HAP-1 (cell line): ENCODE measurements at regions not wholly inside any gene's neighbourhood (a gene's known extent, or its start where the extent isn't known, plus 50 kb on each side); places are given as distances from the start of the nearest gene placed in this dataset.

Source experiments
- DNase-seq, 2 experiments: peaks; one replicate each; pipeline ENCODE4 v3.0.0-alpha.2; 2016 to 2020; ENCODE audit warnings: low spot score in 2 of 2
- H3K27me3 ChIP-seq: fragments of 250-450 bp; sonication (Bioruptor Pico); 2 replicates; pipeline ENCODE4 v1.5.1; 2020; ENCODE audit warnings: low read depth, mild to moderate bottlenecking, moderate library complexity
- H3K36me3 ChIP-seq: fragments of 250-450 bp; sonication (Bioruptor Pico); replicated peaks from 2 replicates; pipeline ENCODE4 v1.5.1; 2020; ENCODE audit warnings: mild to moderate bottlenecking
- H3K4me1 ChIP-seq: fragments of 250-450 bp; sonication (Bioruptor Pico); 2 replicates; pipeline ENCODE4 v1.5.1; 2020; ENCODE audit warnings: mild to moderate bottlenecking
- H3K4me3 ChIP-seq: fragments of 250-450 bp; sonication (Bioruptor Pico); 2 replicates; pipeline ENCODE4 v1.5.1; 2020; ENCODE audit warnings: mild to moderate bottlenecking, moderate library complexity
- H3K9me3 ChIP-seq: fragments of 250-450 bp; sonication (Bioruptor Pico); 2 replicates; pipeline ENCODE4 v1.5.1; 2020; ENCODE audit warnings: mild to moderate bottlenecking, moderate library complexity
- in situ Hi-C: fragments of 300-500 bp; cut with MboI; formaldehyde crosslinking; loops from 3 replicates; pipeline ENCODE4 v1.14.3; 2020; ENCODE audit warnings: low sequenced_read_pairs, inconsistent platforms, mixed read lengths

DNA sequence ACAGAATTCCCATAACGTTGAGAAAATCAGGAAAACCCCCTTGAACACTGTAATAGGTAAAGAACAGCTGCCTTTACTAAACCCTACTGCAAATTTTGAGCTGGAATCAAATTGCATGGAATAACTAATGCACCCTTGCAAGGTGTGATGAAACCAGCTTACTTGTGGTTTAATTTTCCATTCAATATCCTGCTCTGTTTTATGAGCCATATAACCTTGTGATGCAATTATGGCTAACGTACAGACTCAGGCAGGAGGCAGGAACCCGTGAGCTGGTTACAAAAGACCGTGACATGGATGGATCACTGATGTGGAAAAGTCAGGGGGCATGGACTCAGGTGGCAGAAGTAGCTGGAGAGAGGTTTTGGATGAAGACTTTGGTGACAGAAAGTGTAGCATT lies 438.6 kb downstream of the COG6 start:
- in situ Hi-C loops: no loop called here
- no peaks in the 10 kb centered on the region for H3K36me3 ChIP-seq
- no peak for DNase-seq
- no peaks in the 10 kb centered on the region for H3K9me3 ChIP-seq
- H3K4me1 ChIP-seq: peaks cover 14% of the 10 kb centered on the region
- H3K4me3 ChIP-seq: no peak overlapping the region
- H3K27me3 ChIP-seq: no peaks in the 10 kb centered on the region

DNA sequence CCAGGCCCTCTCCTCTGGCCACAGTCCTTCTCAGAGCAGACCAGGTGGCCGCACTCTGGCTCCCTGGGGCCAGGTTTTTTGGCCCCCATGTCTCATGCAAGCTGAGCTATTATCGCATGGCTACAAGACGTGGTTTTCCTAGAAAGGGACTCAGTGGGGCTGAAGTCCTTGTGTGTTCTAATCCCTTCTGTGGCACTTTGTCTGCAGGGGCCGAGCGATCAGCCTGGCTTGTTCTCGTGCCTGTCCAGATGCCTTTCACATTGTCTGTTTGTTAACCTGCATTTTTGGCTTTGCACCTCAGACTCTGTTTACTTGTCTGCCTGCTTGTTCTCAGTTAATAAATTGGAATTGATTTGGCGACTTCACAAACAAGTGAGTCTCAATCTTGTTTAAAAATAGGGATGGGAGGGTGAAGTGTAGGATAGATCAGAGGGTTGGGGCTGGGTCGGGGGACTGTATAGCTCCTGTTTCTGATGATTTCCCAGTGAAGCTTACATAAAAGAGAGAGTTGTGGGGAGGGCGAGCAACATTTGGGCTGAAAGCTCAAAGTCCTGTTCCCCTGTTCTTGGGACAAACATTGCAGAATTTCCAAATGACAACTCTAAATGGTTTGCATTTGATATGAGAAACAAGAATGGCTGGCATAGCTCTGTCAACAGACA lies 440.4 kb downstream of the COG6 start:
- no peak for DNase-seq
- H3K27me3 ChIP-seq: no peaks in the 10 kb centered on the region
- in situ Hi-C loops: no loop called here

DNA sequence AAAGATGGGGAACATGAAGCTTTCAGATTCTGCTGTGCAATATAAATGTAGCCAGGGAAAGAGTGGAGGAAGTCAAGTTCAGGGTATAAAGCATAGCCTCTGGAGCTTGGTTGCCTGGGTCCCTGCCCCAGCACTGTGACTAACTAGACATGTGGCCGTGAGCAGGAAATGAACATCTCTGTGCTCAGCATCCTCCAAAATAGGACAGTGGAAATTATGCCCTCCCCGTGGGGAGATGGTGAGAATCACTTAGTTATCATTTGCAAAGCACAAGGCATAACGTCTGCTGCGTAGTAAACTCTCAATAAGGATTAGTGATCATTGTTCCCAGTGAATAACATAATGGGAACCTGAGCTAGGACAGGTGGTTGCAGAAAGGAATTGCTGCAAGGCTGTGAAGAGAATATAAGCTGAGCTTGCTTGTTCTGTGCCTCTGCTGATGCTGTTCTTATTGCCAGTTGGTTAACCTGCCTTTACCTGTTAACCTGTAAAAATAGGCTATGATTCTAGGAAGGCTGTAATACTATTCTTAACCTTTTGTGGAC lies 441.0 kb downstream of the COG6 start:
- peak; percentile 30 to 81 for DNase-seq
- Histone ChIP-seq H3K36me3 (no peaks in the 10 kb centered on the region), H3K9me3 (peaks cover 7% of the 10 kb centered on the region; the same call in 1 of the 2 replicates), H3K4me1 (peaks cover 8% of the 10 kb centered on the region), H3K4me3 (no peak overlapping the region), H3K27me3 (no peaks in the 10 kb centered on the region)
- in situ Hi-C loops: no loop called here

More for the DNA sequence above, 440.4 kb downstream of the COG6 start:
- H3K4me3 ChIP-seq: no peak overlapping the region
- H3K9me3 ChIP-seq: peaks cover 7% of the 10 kb centered on the region; the same call in 1 of the 2 replicates
- H3K36me3 ChIP-seq: no peaks in the 10 kb centered on the region
- peaks cover 8% of the 10 kb centered on the region for H3K4me1 ChIP-seq

- Histone ChIP-seq H3K9me3 (peaks cover 7% of the 10 kb centered on the region; the same call in 1 of the 2 replicates), H3K36me3 (no peaks in the 10 kb centered on the region), H3K27me3 (no peaks in the 10 kb centered on the region), H3K4me3 (no peak overlapping the region), H3K4me1 (peaks cover 8% of the 10 kb centered on the region)
- DNase-seq: no peak
- in situ Hi-C loops: no loop called here
These were observed 442.8 kb downstream of the COG6 start for GRCh38 chr13:40098246-40098645.

GRCh38 chr13:40101708-40102359 lies 446.4 kb downstream of the COG6 start:
- in situ Hi-C loops: no loop called here
- H3K4me3 ChIP-seq: no peak overlapping the region
- H3K36me3 ChIP-seq: no peaks in the 10 kb centered on the region

GRCh38 chr13:40102360-40102727 lies 446.9 kb downstream of the COG6 start:
- H3K4me1 ChIP-seq: peaks cover 2% of the 10 kb centered on the region; the same call in 1 of the 2 replicates

More at GRCh38 chr13:40101708-40102359, 446.4 kb downstream of the COG6 start:
- Histone ChIP-seq H3K27me3 (no peaks in the 10 kb centered on the region), H3K9me3 (peaks cover 7% of the 10 kb centered on the region; the same call in 1 of the 2 replicates), H3K4me1 (peaks cover 2% of the 10 kb centered on the region; the same call in 1 of the 2 replicates)
- no peak for DNase-seq

GRCh38 chr13:40102854-40103253 lies 447.4 kb downstream of the COG6 start:
- in situ Hi-C loops: no loop called here
- Histone ChIP-seq H3K27me3 (no peaks in the 10 kb centered on the region), H3K9me3 (peaks cover 7% of the 10 kb centered on the region; the same call in 1 of the 2 replicates), H3K4me1 (no peaks in the 10 kb centered on the region), H3K36me3 (no peaks in the 10 kb centered on the region), H3K4me3 (no peak overlapping the region)
- no peak for DNase-seq

More at GRCh38 chr13:40102360-40102727, 446.9 kb downstream of the COG6 start:
- Histone ChIP-seq H3K9me3 (peaks cover 7% of the 10 kb centered on the region; the same call in 1 of the 2 replicates), H3K4me3 (no peak overlapping the region), H3K27me3 (no peaks in the 10 kb centered on the region), H3K36me3 (no peaks in the 10 kb centered on the region)
- no peak for DNase-seq
- in situ Hi-C loops: no loop called here

DNA sequence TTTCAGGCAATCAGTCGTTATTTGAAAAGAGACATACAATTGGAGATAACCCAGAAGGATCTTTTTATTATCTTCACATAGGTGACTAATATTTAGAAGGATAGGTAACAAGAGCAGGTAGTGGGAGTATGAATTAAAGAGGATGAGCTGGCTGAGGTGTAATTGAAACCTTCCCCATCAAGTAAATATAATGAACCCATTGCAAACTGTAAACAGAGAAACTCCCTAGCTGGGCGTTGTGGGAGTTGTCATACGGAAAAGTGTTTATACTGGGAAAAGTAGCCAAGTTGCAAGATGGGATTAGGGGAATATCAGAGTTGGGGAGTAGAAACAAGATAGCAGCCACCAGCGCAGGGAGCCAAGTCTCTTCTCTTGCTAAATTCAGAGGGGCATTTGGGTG lies 448.4 kb downstream of the COG6 start:
- in situ Hi-C loops: no loop called here
- no peaks in the 10 kb centered on the region for H3K27me3 ChIP-seq
- no peak overlapping the region for H3K4me3 ChIP-seq
- peaks cover 7% of the 10 kb centered on the region; the same call in 1 of the 2 replicates for H3K9me3 ChIP-seq
- H3K36me3 ChIP-seq: no peaks in the 10 kb centered on the region
- no peak for DNase-seq
- no peaks in the 10 kb centered on the region for H3K4me1 ChIP-seq

- in situ Hi-C loops: no loop called here
These were observed 449.8 kb downstream of the COG6 start for GRCh38 chr13:40105231-40105630.

DNA sequence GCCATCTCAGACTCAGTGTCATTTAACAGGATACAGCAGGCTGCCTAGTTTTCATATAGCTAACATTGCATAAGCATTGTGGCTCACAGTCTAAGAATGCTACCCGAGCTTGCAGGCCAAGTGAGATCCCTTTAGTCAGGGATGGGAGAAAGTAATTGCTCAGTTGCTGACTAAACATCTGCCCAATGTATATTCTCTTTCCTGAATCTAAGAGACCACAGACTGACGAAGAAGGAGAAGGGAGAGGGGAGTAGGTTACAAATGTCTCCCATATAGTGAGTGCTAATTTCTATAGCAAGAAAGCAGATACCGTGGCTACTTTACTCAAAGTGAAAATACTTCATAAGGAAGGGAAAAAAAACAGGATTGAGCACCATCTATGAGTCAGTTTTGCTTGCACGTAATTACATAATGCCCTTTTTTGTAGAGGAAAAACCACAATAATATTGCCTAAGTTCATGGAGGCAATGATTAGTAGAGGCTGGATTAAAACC lies 453.9 kb downstream of the COG6 start:
- Histone ChIP-seq H3K4me3 (no peak overlapping the region), H3K27me3 (no peaks in the 10 kb centered on the region), H3K36me3 (no peaks in the 10 kb centered on the region), H3K9me3 (no peaks in the 10 kb centered on the region), H3K4me1 (no peaks in the 10 kb centered on the region)
- DNase-seq: no peak
- in situ Hi-C loops: no loop called here

More at GRCh38 chr13:40105231-40105630, 449.8 kb downstream of the COG6 start:
- no peaks in the 10 kb centered on the region for H3K27me3 ChIP-seq
- DNase-seq: no peak
- H3K4me3 ChIP-seq: no peak overlapping the region
- no peaks in the 10 kb centered on the region for H3K9me3 ChIP-seq
- H3K4me1 ChIP-seq: no peaks in the 10 kb centered on the region
- no peaks in the 10 kb centered on the region for H3K36me3 ChIP-seq

GRCh38 chr13:40113643-40114304 lies 458.3 kb downstream of the COG6 start:
- Histone ChIP-seq H3K9me3 (no peaks in the 10 kb centered on the region), H3K27me3 (no peaks in the 10 kb centered on the region), H3K4me3 (no peak overlapping the region), H3K4me1 (peaks cover 12% of the 10 kb centered on the region), H3K36me3 (no peaks in the 10 kb centered on the region)
- in situ Hi-C loops: no loop called here
- DNase-seq: no peak

DNA sequence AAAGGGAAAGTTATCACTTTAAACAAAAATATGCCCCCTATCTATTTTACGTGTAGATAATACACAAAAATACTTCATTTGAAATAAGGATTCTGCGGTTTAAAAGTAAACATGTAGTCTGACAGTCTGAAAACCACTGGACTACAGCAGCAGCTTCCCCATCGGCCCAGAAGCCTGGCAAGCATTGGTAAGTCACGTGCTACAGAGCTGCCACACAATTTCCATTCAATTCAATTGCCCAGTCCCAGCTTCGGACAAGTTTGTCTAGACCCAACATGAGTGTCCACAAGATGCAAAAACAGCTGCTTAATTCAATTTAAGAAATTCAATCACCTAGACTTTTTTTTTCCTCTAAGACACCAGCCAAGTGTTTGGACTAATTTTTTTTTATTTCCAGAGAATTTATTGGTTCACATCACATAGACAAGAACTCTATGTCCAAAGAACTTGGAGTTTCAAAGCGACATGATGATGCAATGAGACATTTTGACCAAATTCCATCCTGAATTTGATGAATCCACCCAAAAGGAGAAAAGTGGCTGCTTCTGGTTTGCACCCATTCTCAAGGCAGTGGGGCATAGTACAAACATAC lies 458.9 kb downstream of the COG6 start:
- H3K9me3 ChIP-seq: peaks cover under 1% of the 10 kb centered on the region
- DNase-seq: no peak
- in situ Hi-C loops: no loop called here
- peaks cover 12% of the 10 kb centered on the region for H3K4me1 ChIP-seq
- no peaks in the 10 kb centered on the region for H3K27me3 ChIP-seq
- H3K36me3 ChIP-seq: no peaks in the 10 kb centered on the region; the same call in 1 of the 2 replicates
- no peak overlapping the region for H3K4me3 ChIP-seq

GRCh38 chr13:40115426-40115825 lies 460.0 kb downstream of the COG6 start:
- in situ Hi-C loops: no loop called here
- Histone ChIP-seq H3K4me3 (no peak overlapping the region), H3K4me1 (peaks cover 19% of the 10 kb centered on the region), H3K27me3 (no peaks in the 10 kb centered on the region), H3K36me3 (no peaks in the 10 kb centered on the region; the same call in 1 of the 2 replicates), H3K9me3 (peaks cover 6% of the 10 kb centered on the region)
- DNase-seq: no peak
